BLaER1 (cell line): ENCODE measurements at regions not wholly inside any gene's neighbourhood (a gene's known extent, or its start where the extent isn't known, plus 50 kb on each side); places are given as distances from the start of the nearest gene placed in this dataset.
"Not testable (repeated sequence)": the region's sequence is repeated elsewhere in the genome, so short reads cannot be mapped to it uniquely, and the experiment has no call there.

Source experiments
- H3K27ac ChIP-seq: shearing (Covaris generic); formaldehyde crosslinking; 2 replicates; pipeline ENCODE4 v1.8.1; 2022
- H3K27me3 ChIP-seq: shearing (Covaris generic); formaldehyde crosslinking; 2 replicates; pipeline ENCODE4 v1.8.1; 2022
- H3K36me3 ChIP-seq: shearing (Covaris generic); formaldehyde crosslinking; 2 replicates; pipeline ENCODE4 v1.8.1; 2022
- H3K4me1 ChIP-seq: shearing (Covaris generic); formaldehyde crosslinking; 2 replicates; pipeline ENCODE4 v1.8.1; 2022
- H3K4me2 ChIP-seq: shearing (Covaris generic); formaldehyde crosslinking; 2 replicates; pipeline ENCODE4 v1.8.1; 2022
- H3K4me3 ChIP-seq: shearing (Covaris generic); formaldehyde crosslinking; 2 replicates; pipeline ENCODE4 v1.8.1; 2022
- H3K9ac ChIP-seq: shearing (Covaris generic); formaldehyde crosslinking; 2 replicates; pipeline ENCODE4 v1.8.1; 2022
- H3K9me3 ChIP-seq: shearing (Covaris generic); formaldehyde crosslinking; 2 replicates; pipeline ENCODE4 v1.8.1; 2022
- H4K20me1 ChIP-seq: shearing (Covaris generic); formaldehyde crosslinking; 2 replicates; pipeline ENCODE4 v1.8.1; 2022
- Cebpa-rat ChIP-seq: shearing (Covaris generic); IDR thresholded peaks from 2 replicates; pipeline ENCODE4 v1.8.1; 2022

DNA sequence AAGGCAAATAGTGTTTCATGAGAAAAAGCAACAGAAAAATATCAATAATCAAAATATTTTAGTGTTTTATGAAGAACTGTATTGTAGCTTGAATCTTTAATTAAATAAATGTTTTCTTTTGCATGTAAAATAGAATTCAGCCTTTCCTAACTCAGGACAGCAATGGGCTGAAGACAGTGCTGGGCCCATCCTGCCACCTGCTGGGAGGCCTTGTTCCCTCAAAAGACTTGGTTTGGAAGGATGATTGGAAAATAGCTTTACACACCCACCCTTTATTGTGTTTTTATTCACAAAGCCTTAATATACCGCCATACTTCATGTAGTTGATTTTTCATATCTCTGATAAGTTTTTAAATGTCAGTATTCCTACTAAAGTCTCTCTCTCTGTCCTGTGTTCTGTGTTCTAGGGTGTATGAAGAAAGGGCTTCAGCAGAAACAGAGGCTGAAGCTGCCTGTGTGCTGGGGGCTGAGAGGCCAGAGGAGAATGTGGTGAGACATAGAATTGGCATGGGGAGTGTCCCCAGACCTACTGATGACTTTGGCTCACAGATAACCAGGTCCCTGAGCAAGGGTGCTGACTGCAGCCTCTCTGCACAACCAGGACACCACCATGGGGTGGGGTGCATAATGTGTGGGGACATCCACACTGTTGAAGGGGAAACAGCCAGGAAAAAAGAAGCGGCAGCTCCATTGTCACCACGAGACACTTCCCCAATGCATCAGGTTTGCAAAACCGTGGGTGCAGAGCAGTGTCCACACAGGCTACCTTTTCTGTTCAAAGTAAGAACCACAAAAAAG, 286.0 kb upstream of the WSB1 start:
- H4K20me1 ChIP-seq, H3K9me3 ChIP-seq, H3K36me3 ChIP-seq, H3K4me2 ChIP-seq, H3K4me1 ChIP-seq, H3K4me3 ChIP-seq, H3K27me3 ChIP-seq, H3K9ac ChIP-seq, H3K27ac ChIP-seq: not testable (repeated sequence)

DNA sequence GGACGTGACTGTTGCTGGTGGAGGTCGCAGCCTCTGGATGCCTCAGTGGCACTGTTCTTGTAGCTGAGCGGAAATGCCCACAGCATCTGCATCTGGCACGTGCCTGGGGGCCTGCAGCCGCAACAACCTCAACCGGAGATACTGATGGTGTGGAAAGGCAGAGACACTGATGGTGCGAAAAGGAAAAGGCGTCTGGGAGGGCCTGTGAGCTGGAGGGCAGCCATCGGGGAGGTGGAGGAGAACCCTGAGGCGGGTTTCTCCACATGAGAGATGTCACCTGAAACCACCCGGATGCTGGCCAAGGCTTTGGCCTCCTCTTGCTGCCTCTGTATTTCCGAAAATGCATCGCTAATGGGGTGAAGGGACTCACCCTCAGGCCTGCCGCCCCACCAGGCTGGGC, 284.8 kb upstream of the WSB1 start:
- no peaks in the 10 kb centered on the region for H3K4me1 ChIP-seq
- no peaks in the 10 kb centered on the region for H3K27me3 ChIP-seq
- no peaks in the 10 kb centered on the region for H4K20me1 ChIP-seq
- TF ChIP-seq Cebpa-rat, result no peak
- no peak overlapping the region for H3K27ac ChIP-seq
- no peak overlapping the region for H3K9ac ChIP-seq
- H3K4me2 ChIP-seq, result no peak overlapping the region
- H3K36me3 ChIP-seq, result no peaks in the 10 kb centered on the region
- no peaks in the 10 kb centered on the region for H3K9me3 ChIP-seq
- no peak overlapping the region for H3K4me3 ChIP-seq

DNA sequence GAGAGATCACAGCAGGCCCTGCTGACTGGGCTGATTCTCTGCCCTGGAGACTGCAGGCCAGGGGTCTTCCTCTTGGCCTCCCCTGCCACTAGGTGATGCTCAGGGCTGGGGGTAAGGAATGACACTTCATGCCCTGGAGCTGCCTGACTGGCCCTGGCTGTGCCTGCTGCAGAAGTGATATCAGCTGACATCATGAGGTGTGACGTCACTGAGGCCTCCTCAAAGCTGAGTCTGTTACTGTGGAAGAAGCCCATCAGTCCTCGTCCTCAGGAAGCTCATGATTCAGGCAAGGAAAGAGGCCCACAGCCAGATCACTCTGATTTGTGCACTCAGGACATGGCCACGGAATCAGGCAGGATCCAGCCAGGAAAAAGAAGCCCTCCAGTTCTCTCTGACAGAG, 283.8 kb upstream of the WSB1 start:
- not testable (repeated sequence) for H4K20me1 ChIP-seq, H3K27ac ChIP-seq, H3K36me3 ChIP-seq, H3K27me3 ChIP-seq, H3K9ac ChIP-seq, H3K9me3 ChIP-seq, H3K4me2 ChIP-seq, H3K4me1 ChIP-seq, H3K4me3 ChIP-seq

DNA sequence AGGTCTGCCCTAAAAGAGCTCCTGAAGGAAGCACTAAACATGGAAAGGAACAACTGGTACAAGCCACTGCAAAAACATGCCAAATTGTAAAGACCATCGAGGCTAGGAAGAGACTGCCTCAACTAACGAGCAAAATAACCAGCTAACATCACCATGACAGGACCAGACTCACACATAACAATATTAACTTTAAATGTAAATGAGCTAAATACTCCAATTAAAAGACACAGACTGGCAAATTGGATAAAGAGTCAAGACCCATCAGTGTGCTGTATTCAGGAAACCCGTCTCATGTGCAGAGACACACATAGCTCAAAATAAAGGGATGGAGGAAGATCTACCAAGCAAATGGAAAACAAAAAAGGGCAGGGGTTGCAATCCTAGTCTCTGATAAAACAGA, 263.4 kb upstream of the WSB1 start:
- H3K36me3 ChIP-seq, H3K4me2 ChIP-seq, H3K27ac ChIP-seq, H3K4me1 ChIP-seq, H4K20me1 ChIP-seq, H3K9ac ChIP-seq, H3K4me3 ChIP-seq, H3K27me3 ChIP-seq: not testable (repeated sequence)
- peaks cover 32% of the 10 kb centered on the region for H3K9me3 ChIP-seq

DNA sequence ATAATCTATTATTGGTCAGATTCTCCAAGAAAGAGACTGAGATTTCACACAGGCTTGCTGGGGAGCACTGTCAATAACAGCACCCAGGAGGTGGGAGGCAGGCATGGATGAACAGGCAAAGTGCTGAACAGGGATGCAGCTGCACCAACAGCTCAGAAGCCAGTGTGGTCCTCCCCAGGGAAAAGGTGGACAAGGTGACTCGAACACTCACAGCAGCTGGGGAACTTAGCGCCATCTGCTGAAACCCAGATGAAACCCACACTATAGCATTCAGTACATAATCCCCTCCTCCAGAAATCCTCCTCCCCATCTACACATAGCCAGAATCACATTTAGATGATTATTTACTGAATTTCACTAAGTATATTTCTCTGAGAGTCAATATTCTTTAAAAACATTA, 255.2 kb upstream of the WSB1 start:
- H3K9me3 ChIP-seq, result no peaks in the 10 kb centered on the region
- no peak overlapping the region for H3K4me3 ChIP-seq
- H3K36me3 ChIP-seq, result no peaks in the 10 kb centered on the region
- peak overlapping the region; percentile 91; the same call in 1 of the 2 replicates for H3K27ac ChIP-seq
- H3K4me1 ChIP-seq, result peaks cover 38% of the 10 kb centered on the region
- no peaks in the 10 kb centered on the region for H3K27me3 ChIP-seq
- peak overlapping the region; percentile 56; the same call in 1 of the 2 replicates for H3K4me2 ChIP-seq
- H4K20me1 ChIP-seq, result no peaks in the 10 kb centered on the region
- no peak overlapping the region for H3K9ac ChIP-seq
- no peak for TF ChIP-seq Cebpa-rat

DNA sequence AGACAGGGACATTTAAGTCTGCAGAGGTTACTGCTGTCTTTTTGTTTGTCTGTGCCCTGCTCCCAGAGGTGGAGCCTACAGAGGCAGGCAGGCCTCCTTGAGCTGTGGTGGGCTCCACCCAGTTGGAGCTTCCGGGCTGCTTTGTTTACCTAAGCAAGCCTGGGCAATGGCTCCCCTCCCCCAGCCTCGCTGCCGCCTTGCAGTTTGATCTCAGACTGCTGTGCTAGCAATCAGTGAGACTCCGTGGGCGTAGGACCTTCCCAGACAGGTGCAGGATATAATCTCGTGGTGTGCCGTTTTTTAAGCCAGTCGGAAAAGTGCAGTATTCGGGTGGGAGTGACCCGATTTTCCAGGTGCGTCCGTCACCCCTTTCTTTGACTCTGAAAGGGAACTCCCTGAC, 248.9 kb upstream of the WSB1 start:
- not testable (repeated sequence) for H3K4me3 ChIP-seq, H3K27ac ChIP-seq, H3K4me2 ChIP-seq, H3K36me3 ChIP-seq, H4K20me1 ChIP-seq, H3K9me3 ChIP-seq, H3K4me1 ChIP-seq, H3K9ac ChIP-seq, H3K27me3 ChIP-seq

DNA sequence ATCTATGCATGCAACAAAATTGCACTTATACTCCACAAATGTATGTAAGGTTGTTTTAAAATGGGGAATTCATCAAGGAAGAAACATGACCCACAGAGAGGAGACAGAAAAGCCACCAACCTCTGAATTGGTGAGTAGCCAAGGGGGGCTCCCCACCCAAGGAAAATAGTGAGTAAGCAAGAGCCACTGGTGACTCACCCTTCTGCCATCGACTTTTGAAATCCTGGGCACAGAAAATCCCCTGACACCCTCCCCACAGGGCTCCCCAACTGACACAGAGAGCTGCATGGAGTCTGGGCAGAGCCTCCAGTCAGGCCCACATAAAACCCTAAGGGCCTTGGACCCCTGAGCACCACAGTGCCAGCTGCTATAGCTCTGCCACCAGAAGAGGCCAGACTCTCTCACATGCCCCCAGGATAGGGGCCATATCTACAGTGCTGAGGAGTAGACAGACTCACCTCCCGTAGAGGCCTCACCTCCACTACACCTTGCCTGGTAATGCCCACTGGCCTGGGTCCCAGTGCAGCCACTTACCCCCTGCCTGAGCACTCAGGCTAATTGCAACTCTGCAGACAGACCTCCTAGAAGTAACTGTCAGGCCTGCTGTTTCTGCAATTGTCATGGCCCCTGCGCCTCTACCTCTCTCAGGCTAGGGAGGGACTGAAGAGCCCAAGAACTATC, 244.7 kb upstream of the WSB1 start:
- TF ChIP-seq Cebpa-rat, result no peak
- Histone ChIP-seq H3K27me3 (no peaks in the 10 kb centered on the region), H3K4me2 (no peak overlapping the region), H3K4me1 (no peaks in the 10 kb centered on the region), H3K36me3 (no peaks in the 10 kb centered on the region), H3K9me3 (0 out of 2 replicates have a peak, but pooled peaks cover 4% of the 10 kb centered on the region), H3K9ac (no peak overlapping the region), H3K4me3 (no peak overlapping the region), H4K20me1 (no peaks in the 10 kb centered on the region), H3K27ac (no peak overlapping the region)

DNA sequence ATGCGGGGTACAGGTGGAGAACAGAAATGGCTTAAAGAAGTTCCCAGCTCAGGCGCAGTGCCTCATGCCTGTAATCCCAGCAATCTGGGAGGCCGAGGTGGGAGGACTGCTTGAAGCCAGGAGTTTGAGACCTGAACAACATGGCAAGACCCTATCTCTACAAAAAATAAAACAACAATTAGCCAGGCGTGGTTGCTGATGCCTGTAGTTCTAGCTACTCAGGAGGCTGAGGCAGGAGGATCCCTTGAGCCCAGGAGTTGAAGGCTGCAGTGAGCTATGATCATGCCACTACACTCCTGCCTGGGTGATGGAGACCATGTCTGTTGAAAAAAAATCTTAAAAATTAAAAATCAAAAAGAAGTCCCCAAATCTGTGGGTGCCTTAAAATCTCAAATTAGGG, 228.3 kb upstream of the WSB1 start:
- no peaks in the 10 kb centered on the region for H3K36me3 ChIP-seq
- H3K9ac ChIP-seq, result no peak overlapping the region
- no peaks in the 10 kb centered on the region for H3K4me1 ChIP-seq
- H3K4me2 ChIP-seq, result no peak overlapping the region
- H3K27ac ChIP-seq, result no peak overlapping the region
- no peak overlapping the region for H3K4me3 ChIP-seq
- no peaks in the 10 kb centered on the region for H3K9me3 ChIP-seq
- TF ChIP-seq Cebpa-rat, result no peak
- no peaks in the 10 kb centered on the region for H4K20me1 ChIP-seq
- no peaks in the 10 kb centered on the region for H3K27me3 ChIP-seq

DNA sequence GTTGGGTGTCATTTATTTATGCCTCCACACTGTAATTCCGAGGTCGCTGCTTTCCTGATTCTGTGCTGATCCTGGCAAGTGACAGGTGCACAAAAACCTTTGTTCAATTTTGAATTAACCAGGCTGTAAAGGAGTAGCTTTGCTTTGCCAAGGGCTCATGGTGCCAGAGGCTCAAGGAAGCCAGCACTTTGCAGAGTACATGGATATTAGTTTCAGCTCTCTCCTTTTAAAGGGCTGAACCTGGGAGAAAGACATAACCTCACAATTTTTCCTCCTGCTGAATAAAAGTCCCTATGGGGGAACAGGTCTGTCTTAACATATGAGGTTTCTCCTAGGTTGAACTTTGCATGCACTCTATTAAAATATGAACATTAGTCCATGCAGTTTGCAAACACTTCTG, 227.6 kb upstream of the WSB1 start:
- no peaks in the 10 kb centered on the region for H3K36me3 ChIP-seq
- H3K27ac ChIP-seq, result no peak overlapping the region
- no peaks in the 10 kb centered on the region for H3K4me1 ChIP-seq
- no peaks in the 10 kb centered on the region for H3K9me3 ChIP-seq
- H3K27me3 ChIP-seq, result no peaks in the 10 kb centered on the region
- no peaks in the 10 kb centered on the region for H4K20me1 ChIP-seq
- no peak overlapping the region for H3K4me2 ChIP-seq
- no peak overlapping the region for H3K9ac ChIP-seq
- no peak for TF ChIP-seq Cebpa-rat
- H3K4me3 ChIP-seq, result no peak overlapping the region

DNA sequence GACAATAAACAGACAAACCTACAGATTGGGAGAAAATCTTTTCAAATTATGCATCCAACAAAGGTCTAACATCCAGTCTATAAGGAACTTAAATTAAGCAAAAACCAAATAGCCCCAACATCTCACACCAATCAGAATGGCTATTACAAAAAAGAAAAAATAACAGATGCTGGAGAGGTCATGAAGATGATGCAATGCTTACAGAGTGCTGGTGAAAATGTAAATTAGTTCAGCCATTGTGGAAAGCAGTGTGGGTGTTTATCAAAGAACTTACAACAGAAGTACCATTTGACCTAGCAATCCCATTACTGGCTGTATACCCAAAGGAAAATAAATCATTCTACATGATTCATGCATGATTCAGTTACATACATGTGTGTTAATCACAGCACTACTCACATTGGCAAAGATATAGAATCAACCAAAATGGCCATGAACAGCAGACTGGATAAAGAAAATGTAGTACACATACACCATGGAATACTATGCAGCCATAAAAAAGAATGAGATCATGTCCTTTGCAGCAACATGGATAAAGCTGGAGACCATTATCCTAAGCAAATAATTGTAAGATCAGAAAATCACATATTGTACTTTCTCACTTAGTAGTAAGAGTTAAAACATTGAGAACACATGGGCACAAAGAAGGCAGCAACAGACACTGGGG, 223.9 kb upstream of the WSB1 start:
- TF ChIP-seq Cebpa-rat, result no peak
- no peaks in the 10 kb centered on the region for H3K9me3 ChIP-seq
- no peak overlapping the region for H3K27ac ChIP-seq
- no peaks in the 10 kb centered on the region for H3K36me3 ChIP-seq
- no peaks in the 10 kb centered on the region for H3K27me3 ChIP-seq
- no peaks in the 10 kb centered on the region for H3K4me1 ChIP-seq
- H3K4me2 ChIP-seq, result no peak overlapping the region
- H4K20me1 ChIP-seq, result no peaks in the 10 kb centered on the region
- no peak overlapping the region for H3K4me3 ChIP-seq
- no peak overlapping the region for H3K9ac ChIP-seq
